Astrocyte (in vitro differentiated cells and primary cell): ENCODE measurements at regions not wholly inside any gene's neighbourhood (a gene's known extent, or its start where the extent isn't known, plus 50 kb on each side); places are given as distances from the start of the nearest gene placed in this dataset.

Experiments used
- DNase-seq: peaks from one replicate; pipeline ENCODE4 v3.0.0-alpha.2; 2010; ENCODE audit warnings: low read depth
- FAIRE-seq: peaks from 2 replicates; lab custom pipeline; 2011; peaks lifted over from hg19 to GRCh38; lab: Jason Lieb, UNC
- H2AFZ ChIP-seq: 2 replicates; pipeline ENCODE4 v1.6.0; 2012; ENCODE audit warnings: low read depth, low read length, inconsistent platforms
- H3K27ac ChIP-seq: 2 replicates; pipeline ENCODE4 v1.5.1; 2011; ENCODE audit warnings: low read depth, low read length, inconsistent platforms
- H3K27me3 ChIP-seq: 2 replicates; pipeline ENCODE4 v1.6.0; 2011; ENCODE audit warnings: low read length, inconsistent platforms; ENCODE audit not compliant: insufficient read depth
- H3K36me3 ChIP-seq: 2 replicates; pipeline ENCODE4 v1.5.1; 2011; ENCODE audit warnings: low read length, inconsistent platforms; ENCODE audit not compliant: insufficient read depth
- H3K4me1 ChIP-seq: 2 replicates; pipeline ENCODE4 v1.5.1; 2011; ENCODE audit warnings: low read length, inconsistent platforms; ENCODE audit not compliant: insufficient read depth
- H3K4me2 ChIP-seq: 2 replicates; pipeline ENCODE4 v1.6.0; 2012; ENCODE audit warnings: low read length, inconsistent platforms
- H3K4me3 ChIP-seq: 2 replicates; pipeline ENCODE4 v1.5.1; 2011; ENCODE audit warnings: low read depth, mild to moderate bottlenecking, low read length, inconsistent platforms; ENCODE audit not compliant: insufficient read depth
- H3K79me2 ChIP-seq: 2 replicates; pipeline ENCODE4 v1.6.0; 2012; ENCODE audit warnings: mild to moderate bottlenecking, low read length, inconsistent platforms; ENCODE audit not compliant: insufficient read depth
- H3K9ac ChIP-seq: 2 replicates; pipeline ENCODE4 v1.6.0; 2012; ENCODE audit warnings: mild to moderate bottlenecking, low read length, inconsistent platforms
- H3K9me3 ChIP-seq: 2 replicates; pipeline ENCODE4 v1.5.1; 2012; ENCODE audit warnings: low read depth, mild to moderate bottlenecking, low read length, inconsistent platforms; ENCODE audit not compliant: insufficient read depth
- H4K20me1 ChIP-seq: 2 replicates; pipeline ENCODE4 v1.6.0; 2012; ENCODE audit warnings: low read length, inconsistent platforms; ENCODE audit not compliant: insufficient read depth
- H3K27ac Mint-ChIP-seq: one replicate; pipeline ENCODE4 v1.8.0; 2021; ENCODE audit warnings: mild to moderate bottlenecking, mixed read lengths; ENCODE audit not compliant: unreplicated experiment
- H3K27me3 Mint-ChIP-seq: one replicate; pipeline ENCODE4 v1.8.0; 2021; ENCODE audit warnings: low read depth, mixed read lengths; ENCODE audit not compliant: unreplicated experiment
- H3K36me3 Mint-ChIP-seq: one replicate; pipeline ENCODE4 v1.8.0; 2021; ENCODE audit warnings: low read depth, mixed read lengths; ENCODE audit not compliant: unreplicated experiment
- H3K4me1 Mint-ChIP-seq: one replicate; pipeline ENCODE4 v1.8.0; 2021; ENCODE audit warnings: low read depth, mixed read lengths; ENCODE audit not compliant: unreplicated experiment
- H3K4me3 Mint-ChIP-seq: one replicate; pipeline ENCODE4 v1.8.0; 2021; ENCODE audit warnings: mild to moderate bottlenecking, moderate library complexity, mixed read lengths; ENCODE audit not compliant: unreplicated experiment
- H3K9me3 Mint-ChIP-seq: one replicate; pipeline ENCODE4 v1.8.0; 2021; ENCODE audit warnings: mild to moderate bottlenecking, mixed read lengths; ENCODE audit not compliant: unreplicated experiment
- CTCF ChIP-seq: IDR thresholded peaks from 2 replicates; pipeline ENCODE4 v1.5.1; 2011; ENCODE audit warnings: low read depth, mild to moderate bottlenecking, inconsistent platforms, low read length, moderate library complexity; ENCODE audit not compliant: insufficient read depth
- EZH2 ChIP-seq: IDR thresholded peaks from 2 replicates; pipeline ENCODE4 v1.6.1; 2012; ENCODE audit warnings: mild to moderate bottlenecking, low read length, inconsistent platforms; ENCODE audit not compliant: insufficient read depth

GRCh38 chr3:76245622-76246021 is 460.3 kb upstream of the ZNF717 start:
- H3K36me3 Mint-ChIP-seq, result no peaks in the 10 kb centered on the region
- no peaks in the 10 kb centered on the region for H3K9me3 ChIP-seq
- no peaks in the 10 kb centered on the region for H3K27me3 Mint-ChIP-seq
- H3K4me2 ChIP-seq, result no peak overlapping the region
- no peak overlapping the region for H3K27ac ChIP-seq
- H3K9ac ChIP-seq, result no peak overlapping the region
- no peaks in the 10 kb centered on the region for H3K79me2 ChIP-seq
- no peak for DNase-seq
- H2AFZ ChIP-seq, result no peak overlapping the region
- H3K4me3 Mint-ChIP-seq, result no peak overlapping the region
- H3K36me3 ChIP-seq, result no peaks in the 10 kb centered on the region
- FAIRE-seq, result no peak
- H3K27me3 ChIP-seq, result no peaks in the 10 kb centered on the region
- no peaks in the 10 kb centered on the region for H4K20me1 ChIP-seq
- TF ChIP-seq EZH2 (no peak), CTCF (no peak)
- peaks cover 3% of the 10 kb centered on the region for H3K9me3 Mint-ChIP-seq
- no peaks in the 10 kb centered on the region for H3K4me1 Mint-ChIP-seq
- H3K4me1 ChIP-seq, result no peaks in the 10 kb centered on the region
- no peak overlapping the region for H3K4me3 ChIP-seq
- no peak overlapping the region for H3K27ac Mint-ChIP-seq

GRCh38 chr3:76264496-76264895 is 479.1 kb upstream of the ZNF717 start:
- no peak overlapping the region for H2AFZ ChIP-seq
- no peaks in the 10 kb centered on the region for H3K27me3 Mint-ChIP-seq

GRCh38 chr3:76264911-76265310 is 479.6 kb upstream of the ZNF717 start:
- H3K4me1 Mint-ChIP-seq, result no peaks in the 10 kb centered on the region
- H3K4me3 Mint-ChIP-seq, result no peak overlapping the region
- Histone ChIP-seq H3K27ac (no peak overlapping the region), H3K4me1 (no peaks in the 10 kb centered on the region), H3K36me3 (no peaks in the 10 kb centered on the region), H4K20me1 (no peaks in the 10 kb centered on the region), H3K79me2 (no peaks in the 10 kb centered on the region), H3K4me3 (no peak overlapping the region), H3K27me3 (no peaks in the 10 kb centered on the region), H3K4me2 (no peak overlapping the region), H3K9me3 (no peaks in the 10 kb centered on the region), H3K9ac (no peak overlapping the region), H2AFZ (no peak overlapping the region)
- no peaks in the 10 kb centered on the region for H3K36me3 Mint-ChIP-seq
- FAIRE-seq, result no peak
- no peak overlapping the region for H3K27ac Mint-ChIP-seq
- TF ChIP-seq CTCF, result no peak
- no peak for TF ChIP-seq EZH2
- no peaks in the 10 kb centered on the region for H3K9me3 Mint-ChIP-seq
- no peaks in the 10 kb centered on the region for H3K27me3 Mint-ChIP-seq
- no peak for DNase-seq

More at GRCh38 chr3:76264496-76264895, 479.1 kb upstream of the ZNF717 start:
- DNase-seq, result no peak
- H3K27ac ChIP-seq, result no peak overlapping the region
- Mint-ChIP-seq H3K36me3 (no peaks in the 10 kb centered on the region), H3K27ac (no peak overlapping the region), H3K9me3 (no peaks in the 10 kb centered on the region), H3K4me1 (no peaks in the 10 kb centered on the region), H3K4me3 (no peak overlapping the region)
- H3K9me3 ChIP-seq, result no peaks in the 10 kb centered on the region
- H4K20me1 ChIP-seq, result no peaks in the 10 kb centered on the region
- no peak overlapping the region for H3K4me3 ChIP-seq
- TF ChIP-seq EZH2, result no peak
- TF ChIP-seq CTCF, result no peak
- no peak overlapping the region for H3K4me2 ChIP-seq
- no peak overlapping the region for H3K9ac ChIP-seq
- no peak for FAIRE-seq
- no peaks in the 10 kb centered on the region for H3K4me1 ChIP-seq
- no peaks in the 10 kb centered on the region for H3K36me3 ChIP-seq
- H3K79me2 ChIP-seq, result no peaks in the 10 kb centered on the region
- H3K27me3 ChIP-seq, result no peaks in the 10 kb centered on the region
